Ecto neural progenitor cell (in vitro differentiated cells): ENCODE measurements at regions not wholly inside any gene's neighbourhood (a gene's known extent, or its start where the extent isn't known, plus 50 kb on each side); places are given as distances from the start of the nearest gene placed in this dataset.

Source experiments
- DNase-seq: peaks from one replicate; pipeline ENCODE4 v3.0.0-alpha.2; 2018; ENCODE audit warnings: low spot score

- no peak for DNase-seq
Observed at GRCh38 chr18:65411061-65411460, 339.8 kb upstream of the CDH7 start.

- DNase-seq: no peak
Observed at GRCh38 chr18:65409261-65409660, 341.6 kb upstream of the CDH7 start.

DNA sequence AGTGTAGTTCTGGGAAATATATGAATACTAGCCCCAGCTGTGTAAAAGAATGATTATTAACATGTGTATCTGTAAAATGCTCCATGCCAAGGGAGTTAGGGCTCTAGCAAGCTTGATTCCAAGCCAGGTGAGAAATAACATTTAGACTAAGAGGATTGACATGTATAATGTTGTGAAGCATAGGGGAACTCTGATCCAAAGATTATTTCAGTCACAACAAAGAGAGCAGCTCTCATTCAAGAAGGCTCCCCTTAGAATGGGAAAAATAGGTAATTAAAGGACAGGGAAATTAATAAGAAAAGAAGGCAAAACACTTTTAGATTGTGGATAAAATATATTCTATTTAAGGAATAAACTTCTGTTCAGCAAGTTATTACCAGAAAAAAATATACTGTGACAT lies 347.3 kb upstream of the CDH7 start:
- DNase-seq: no peak

DNA sequence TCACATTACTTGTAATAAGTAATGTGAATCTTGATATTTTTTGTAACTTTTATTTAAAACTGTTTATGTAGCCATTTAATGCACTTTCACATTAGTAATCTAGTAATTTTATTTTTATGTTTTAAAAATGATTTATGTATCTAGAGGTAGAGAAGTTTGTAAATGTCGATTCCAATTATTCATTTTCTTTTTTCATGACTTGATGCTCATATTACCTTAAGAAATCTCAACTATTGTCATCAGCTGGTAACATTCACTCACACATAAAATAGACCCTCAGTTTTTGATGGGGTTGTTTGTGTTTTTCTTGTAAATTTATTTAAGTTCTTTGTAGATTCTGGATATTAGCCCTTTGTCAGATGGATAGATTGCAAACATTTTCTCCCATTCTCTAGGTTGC lies 351.7 kb upstream of the CDH7 start:
- no peak for DNase-seq

GRCh38 chr18:65398347-65399075 lies 352.3 kb upstream of the CDH7 start:
- DNase-seq: no peak

DNA sequence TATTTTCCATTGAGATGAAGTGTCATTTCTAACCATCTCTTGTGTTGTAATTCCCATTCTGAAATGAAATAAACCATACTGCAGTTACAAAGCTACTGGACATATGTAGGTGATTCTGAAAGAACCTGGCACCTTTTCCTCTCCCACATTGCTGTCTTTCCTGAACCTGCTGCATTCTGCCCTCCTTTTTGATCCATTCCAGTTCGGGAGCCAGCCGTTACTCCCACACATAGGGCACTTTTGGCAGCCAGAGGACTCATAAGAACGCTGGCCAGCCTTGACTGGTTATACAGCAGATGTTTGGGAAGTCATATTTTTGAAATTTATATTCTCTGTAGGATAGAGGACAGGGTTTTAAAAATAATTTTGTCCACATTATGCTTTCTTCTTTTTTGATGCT lies 369.8 kb upstream of the CDH7 start:
- no peak for DNase-seq

- no peak for DNase-seq
Observed at GRCh38 chr18:65380571-65380970, 370.2 kb upstream of the CDH7 start.

GRCh38 chr18:65372904-65373303 lies 377.9 kb upstream of the CDH7 start:
- no peak for DNase-seq

DNA sequence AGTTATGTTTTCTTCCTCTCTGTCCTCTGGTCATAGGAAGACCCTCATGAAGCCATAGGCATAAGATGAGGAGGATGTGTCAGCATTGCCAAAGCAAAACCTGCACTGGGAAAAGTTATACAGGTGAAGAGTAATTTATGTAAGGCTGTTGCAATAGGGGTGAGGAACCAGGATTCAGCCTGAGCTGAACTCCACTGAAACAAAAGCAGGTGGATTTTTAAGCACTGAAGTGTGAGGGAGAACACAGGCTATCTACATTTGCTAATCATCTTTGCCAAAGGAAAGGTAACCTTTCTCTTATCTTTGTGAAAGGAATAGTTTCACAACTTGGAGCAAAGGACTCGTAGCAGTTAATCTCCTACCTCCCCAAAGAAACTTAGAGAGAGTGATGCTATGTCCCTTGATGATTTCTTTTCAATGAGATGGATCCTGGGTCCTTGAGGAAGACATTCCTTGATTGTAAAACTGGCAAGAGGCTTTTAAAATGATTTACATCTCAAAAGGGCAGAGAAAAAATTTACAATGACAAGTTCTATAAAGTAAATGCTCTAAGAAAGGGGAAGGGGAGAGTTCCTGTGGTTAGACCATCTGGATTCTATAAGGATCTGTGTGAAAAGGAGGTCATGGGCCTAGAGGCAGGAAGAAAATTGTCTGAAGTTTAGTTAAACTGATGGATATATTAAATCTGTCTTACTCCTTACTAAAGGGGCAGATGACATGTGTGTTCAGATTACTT lies 385.4 kb upstream of the CDH7 start:
- no peak for DNase-seq

GRCh38 chr18:65363911-65364632 lies 386.7 kb upstream of the CDH7 start:
- no peak for DNase-seq

DNA sequence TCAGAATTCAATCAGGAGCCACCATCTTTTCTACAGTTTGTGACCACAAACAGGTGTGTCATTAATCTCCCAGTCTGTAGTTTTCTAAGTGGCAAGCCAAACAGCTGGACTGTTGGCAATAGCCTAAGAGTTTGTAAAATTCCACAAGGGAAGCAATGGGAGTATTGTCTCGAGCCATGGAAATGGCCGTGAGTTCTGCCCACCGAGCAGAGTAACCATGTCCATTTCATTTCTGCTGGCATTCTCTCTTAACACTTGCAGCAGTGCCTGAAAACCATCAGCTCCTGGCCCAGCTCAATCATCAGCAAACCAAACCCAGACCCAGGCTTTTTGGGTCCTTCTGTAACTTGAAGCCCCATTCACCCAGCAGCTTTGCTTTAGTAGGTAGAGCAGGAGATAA lies 387.8 kb upstream of the CDH7 start:
- DNase-seq: no peak

GRCh38 chr18:65359479-65359878 lies 391.3 kb upstream of the CDH7 start:
- no peak for DNase-seq

- no peak for DNase-seq
Observed at GRCh38 chr18:65358306-65358705, 392.5 kb upstream of the CDH7 start.

GRCh38 chr18:65352186-65352585 lies 398.6 kb upstream of the CDH7 start:
- DNase-seq: no peak

DNA sequence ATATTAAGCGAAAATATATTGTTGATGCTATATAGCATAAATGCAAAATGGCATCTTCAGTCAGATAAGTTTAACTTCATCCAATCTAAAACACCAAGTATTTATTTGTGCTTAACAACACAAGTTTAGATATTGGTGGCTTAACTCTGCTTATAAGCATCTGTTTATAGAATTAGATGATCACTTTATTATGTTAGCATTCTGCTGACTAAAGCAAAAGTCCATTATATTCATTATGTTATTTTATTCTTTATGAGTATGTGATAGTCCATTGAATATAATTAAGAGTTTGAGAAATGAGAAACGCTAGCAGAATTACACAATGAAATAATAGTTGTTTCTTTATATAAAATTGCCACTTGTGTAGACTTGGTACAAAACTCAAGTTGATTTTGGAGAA lies 401.2 kb upstream of the CDH7 start:
- DNase-seq: no peak

GRCh38 chr18:65347446-65347845 lies 403.4 kb upstream of the CDH7 start:
- no peak for DNase-seq

- DNase-seq: no peak
Observed at GRCh38 chr18:65346086-65346485, 404.7 kb upstream of the CDH7 start.

GRCh38 chr18:65343571-65343970 lies 407.2 kb upstream of the CDH7 start:
- no peak for DNase-seq

DNA sequence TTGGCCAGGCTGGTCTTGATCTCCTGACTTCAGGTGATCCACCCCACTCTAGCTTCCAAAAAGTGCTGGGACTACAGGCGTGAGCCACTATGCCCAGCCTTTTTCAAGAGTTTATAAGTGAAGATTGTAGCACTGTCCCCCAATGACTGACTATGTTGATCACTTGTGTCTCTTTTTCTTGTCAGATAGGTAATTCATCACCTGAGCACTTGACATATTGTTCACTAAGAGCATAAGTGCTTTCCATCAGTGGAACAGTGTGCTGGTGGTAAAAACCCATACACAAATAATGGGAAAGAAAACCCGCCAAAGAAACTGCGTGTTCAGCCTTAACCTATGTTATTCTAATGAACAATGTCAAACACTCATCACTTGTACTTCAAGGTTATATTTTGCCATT lies 414.4 kb upstream of the CDH7 start:
- DNase-seq: no peak

DNA sequence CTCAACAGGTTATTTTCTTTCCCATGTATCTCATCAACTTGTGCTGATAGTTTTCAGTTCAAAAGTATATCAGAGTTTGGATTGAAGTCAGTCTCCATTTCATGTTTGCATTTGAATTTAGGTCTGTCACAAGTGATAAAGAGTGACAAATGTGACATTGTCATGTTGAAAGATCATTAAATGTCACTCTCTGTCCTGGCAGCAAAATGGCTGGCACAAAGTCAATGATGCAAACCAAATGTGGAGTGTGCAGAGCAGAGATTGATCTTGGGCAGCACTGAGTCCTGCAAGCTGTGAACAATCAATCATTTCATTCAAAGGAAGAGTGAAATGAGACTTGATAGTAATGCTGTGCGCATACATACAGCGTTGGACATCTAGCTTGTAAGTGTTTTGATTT lies 421.8 kb upstream of the CDH7 start:
- DNase-seq: no peak

DNA sequence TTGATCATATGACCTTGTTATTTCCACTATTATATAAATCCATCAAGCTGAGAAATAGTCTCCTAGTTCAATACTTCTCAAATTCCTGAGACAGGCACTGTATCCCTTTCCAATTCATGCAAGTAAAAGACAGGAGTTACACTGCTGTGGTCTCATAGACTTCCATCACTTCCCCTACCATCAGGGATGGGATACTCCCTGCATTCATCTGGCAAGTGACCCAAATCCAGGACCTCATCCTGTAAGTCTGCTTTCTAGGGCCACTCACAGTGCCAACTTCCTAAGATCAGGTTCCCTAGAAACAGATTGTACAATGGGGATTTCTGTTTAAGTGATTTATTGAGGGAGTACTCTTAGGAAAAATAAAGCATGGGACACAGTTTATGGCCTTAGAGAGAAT lies 424.0 kb upstream of the CDH7 start:
- no peak for DNase-seq

DNA sequence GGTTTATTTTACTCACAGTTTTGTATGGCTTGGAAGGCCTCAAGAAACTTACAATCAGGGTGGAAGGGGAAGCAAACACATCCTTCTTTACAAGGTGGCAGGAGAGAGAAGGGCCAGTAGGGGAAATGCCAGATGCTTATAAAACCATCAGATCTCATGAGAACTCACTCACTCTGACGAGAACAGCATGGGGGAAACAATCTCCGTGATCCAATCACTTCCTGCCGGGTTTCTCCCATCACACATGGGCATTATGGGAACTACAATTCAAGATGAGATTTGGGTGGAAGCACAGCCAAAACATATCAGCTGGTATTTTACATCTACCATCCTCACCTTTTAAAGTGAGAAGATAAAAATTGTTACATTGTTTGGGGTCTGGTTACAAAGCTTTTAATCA lies 427.9 kb upstream of the CDH7 start:
- no peak for DNase-seq

GRCh38 chr18:65298422-65298821 lies 452.4 kb upstream of the CDH7 start:
- no peak for DNase-seq
